ENCODE measurements at regions not wholly inside any gene's neighbourhood (a gene's known extent, or its start where the extent isn't known, plus 50 kb on each side); places are given as distances from the start of the nearest gene placed in this dataset.
"Not testable (repeated sequence)": the region's sequence is repeated elsewhere in the genome, so short reads cannot be mapped to it uniquely, and the experiment has no call there.

GRCh38 chrY:26268934-26269333 lies 647.0 kb downstream of the CDY1 start:
- intact Hi-C loops (cut with micrococcal nuclease; ENCODE audit: unreplicated experiment); RAD21 ChIA-PET (ENCODE audit: unreplicated experiment); H3K4me3 ChIP-seq; H3K27me3 ChIP-seq (replicated peaks in 1 of 2; ENCODE audit: control insufficient read depth in 2 of 2, insufficient read depth in 2 of 2, low read length in 1 of 2); H3K27ac ChIP-seq (ENCODE audit: control insufficient read depth, insufficient read depth); H3K79me2 ChIP-seq (ENCODE audit: control insufficient read depth, insufficient read depth, low read length); BruUV-seq (replicated peaks); ATAC-seq; DNase-seq (ENCODE audit: low read depth, low spot score); H3K4me1 ChIP-seq (ENCODE audit: control insufficient read depth, insufficient read depth, low read length); H2AFZ ChIP-seq (ENCODE audit: control insufficient read depth, low read depth, low read length); H3K9me3 ChIP-seq (replicated peaks; ENCODE audit: control insufficient read depth, insufficient read depth, low read length); H4K20me1 ChIP-seq (ENCODE audit: control insufficient read depth, insufficient read depth); H3K9ac ChIP-seq (ENCODE audit: control insufficient read depth, insufficient read depth, low read length); POLR2A ChIA-PET; H3K4me2 ChIP-seq (ENCODE audit: control insufficient read depth, insufficient read depth); CTCF ChIA-PET; SMC1A ChIA-PET (ENCODE audit: uncharacterized antibody, unreplicated experiment); in situ Hi-C loops (cut with MboI); FAIRE-seq; H3K36me3 ChIP-seq (ENCODE audit: control insufficient read depth in 2 of 2, insufficient read depth in 2 of 2, low read length in 1 of 2): not testable (repeated sequence)
- no CpG with 5 or more reads among the region's 2 CpGs for WGBS (ENCODE audit: insufficient coverage, insufficient replicate concordance, low lambda C conversion rate, missing lambda C conversion rate)

DNA sequence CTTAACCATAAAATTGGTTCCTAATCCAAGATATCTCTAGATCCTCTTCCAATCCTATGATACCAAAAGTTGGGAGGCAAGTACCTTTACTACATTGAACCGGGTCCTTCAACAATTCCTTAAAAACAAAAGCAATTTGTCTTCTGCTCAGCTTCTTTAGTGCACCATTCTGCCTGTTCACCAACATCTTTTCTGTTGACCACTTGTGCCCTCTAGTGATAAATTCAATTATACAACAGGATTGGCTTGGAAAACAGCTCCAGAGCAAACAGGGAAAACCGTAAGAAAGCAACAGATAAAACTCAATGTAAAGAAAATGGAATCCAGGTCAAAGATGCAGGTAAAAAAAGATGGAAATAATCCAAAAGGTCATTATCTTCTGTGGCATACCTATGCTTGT lies 651.2 kb downstream of the CDY1 start:
- H3K9ac ChIP-seq (ENCODE audit: control insufficient read depth, insufficient read depth, low read length); H3K79me2 ChIP-seq (ENCODE audit: control insufficient read depth, insufficient read depth, low read length); RAD21 ChIA-PET (ENCODE audit: unreplicated experiment); SMC1A ChIA-PET (ENCODE audit: uncharacterized antibody, unreplicated experiment); intact Hi-C loops (cut with micrococcal nuclease; ENCODE audit: unreplicated experiment); CTCF ChIA-PET; H3K27me3 ChIP-seq (replicated peaks in 1 of 2; ENCODE audit: control insufficient read depth in 2 of 2, insufficient read depth in 2 of 2, low read length in 1 of 2); H3K4me2 ChIP-seq (ENCODE audit: control insufficient read depth, insufficient read depth); H3K27ac ChIP-seq (ENCODE audit: control insufficient read depth, insufficient read depth); H4K20me1 ChIP-seq (ENCODE audit: control insufficient read depth, insufficient read depth); H3K36me3 ChIP-seq (ENCODE audit: control insufficient read depth in 2 of 2, insufficient read depth in 2 of 2, low read length in 1 of 2); in situ Hi-C loops (cut with MboI); H3K9me3 ChIP-seq (replicated peaks; ENCODE audit: control insufficient read depth, insufficient read depth, low read length); BruUV-seq (replicated peaks); POLR2A ChIA-PET; H3K4me1 ChIP-seq (ENCODE audit: control insufficient read depth, insufficient read depth, low read length); H3K4me3 ChIP-seq; H2AFZ ChIP-seq (ENCODE audit: control insufficient read depth, low read depth, low read length); FAIRE-seq; ATAC-seq; DNase-seq (ENCODE audit: low read depth, low spot score): not testable (repeated sequence)
- no CpG with 5 or more reads among the region's 2 CpGs for WGBS (ENCODE audit: insufficient coverage, insufficient replicate concordance, low lambda C conversion rate, missing lambda C conversion rate)

DNA sequence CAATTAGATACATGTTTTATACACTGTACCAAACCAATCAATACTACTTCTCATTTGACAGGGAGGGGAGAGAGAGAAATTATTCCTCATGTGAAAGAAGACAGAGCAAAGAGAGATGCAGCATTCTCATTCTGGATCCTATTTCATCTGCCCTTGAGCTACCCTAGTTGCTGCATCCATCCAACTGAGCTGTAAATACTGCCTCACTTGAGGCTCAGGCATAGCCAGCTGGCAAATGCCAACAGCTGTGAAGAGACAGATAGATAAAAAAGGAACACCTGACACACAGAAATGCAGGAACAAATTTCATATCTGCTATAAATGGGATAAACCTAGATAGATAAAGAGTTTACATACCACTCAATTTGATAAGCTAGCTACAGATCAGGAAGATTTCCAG lies 684.1 kb downstream of the CDY1 start:
- H3K27ac ChIP-seq (ENCODE audit: control insufficient read depth, insufficient read depth); ATAC-seq; H3K4me1 ChIP-seq (ENCODE audit: control insufficient read depth, insufficient read depth, low read length); FAIRE-seq; H3K79me2 ChIP-seq (ENCODE audit: control insufficient read depth, insufficient read depth, low read length); RAD21 ChIA-PET (ENCODE audit: unreplicated experiment); H3K9ac ChIP-seq (ENCODE audit: control insufficient read depth, insufficient read depth, low read length); DNase-seq (ENCODE audit: low read depth, low spot score); H4K20me1 ChIP-seq (ENCODE audit: control insufficient read depth, insufficient read depth); H3K4me2 ChIP-seq (ENCODE audit: control insufficient read depth, insufficient read depth); in situ Hi-C loops (cut with MboI); H2AFZ ChIP-seq (ENCODE audit: control insufficient read depth, low read depth, low read length); POLR2A ChIA-PET; SMC1A ChIA-PET (ENCODE audit: uncharacterized antibody, unreplicated experiment); H3K9me3 ChIP-seq (replicated peaks; ENCODE audit: control insufficient read depth, insufficient read depth, low read length); BruUV-seq (replicated peaks); H3K27me3 ChIP-seq (replicated peaks in 1 of 2; ENCODE audit: control insufficient read depth in 2 of 2, insufficient read depth in 2 of 2, low read length in 1 of 2); H3K36me3 ChIP-seq (ENCODE audit: control insufficient read depth in 2 of 2, insufficient read depth in 2 of 2, low read length in 1 of 2); H3K4me3 ChIP-seq; intact Hi-C loops (cut with micrococcal nuclease; ENCODE audit: unreplicated experiment); CTCF ChIA-PET: not testable (repeated sequence)

DNA sequence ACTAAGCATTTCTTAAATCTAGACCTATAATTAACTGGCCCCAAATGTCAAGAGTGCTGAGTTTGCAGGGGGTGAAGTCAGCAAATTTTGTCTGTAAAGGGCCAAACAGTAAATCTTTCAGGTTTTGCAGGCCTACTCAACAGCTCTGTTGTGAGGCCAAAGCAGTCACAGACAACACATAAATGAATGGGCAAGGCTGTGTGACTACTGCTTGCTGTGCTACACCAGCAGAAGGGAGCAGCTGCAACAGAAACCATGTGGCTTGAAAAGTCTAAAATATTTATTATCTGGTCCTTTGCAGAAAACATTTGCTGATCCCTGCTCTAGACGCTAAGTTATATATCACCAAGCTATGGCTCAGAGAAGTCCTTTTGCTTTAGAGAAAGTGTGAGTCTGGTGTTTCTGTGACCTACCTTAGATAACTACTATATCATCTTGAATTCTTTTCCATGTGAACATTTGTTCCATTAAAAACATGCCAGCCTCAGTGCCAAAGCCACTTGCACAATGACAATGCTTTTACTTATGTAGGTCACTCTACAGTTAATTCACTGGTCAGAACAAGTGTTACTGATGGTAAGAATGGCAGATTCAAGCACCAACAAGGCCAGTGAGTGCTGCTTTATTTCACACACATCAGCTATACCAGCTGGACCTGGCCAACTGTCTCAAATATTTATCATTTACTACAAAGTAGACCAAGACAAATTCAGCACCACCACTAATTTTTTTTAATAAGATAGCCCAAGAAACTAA lies 684.9 kb downstream of the CDY1 start:
- H3K4me2 ChIP-seq (ENCODE audit: control insufficient read depth, insufficient read depth); H3K4me1 ChIP-seq (ENCODE audit: control insufficient read depth, insufficient read depth, low read length); RAD21 ChIA-PET (ENCODE audit: unreplicated experiment); intact Hi-C loops (cut with micrococcal nuclease; ENCODE audit: unreplicated experiment); in situ Hi-C loops (cut with MboI); H3K27me3 ChIP-seq (replicated peaks in 1 of 2; ENCODE audit: control insufficient read depth in 2 of 2, insufficient read depth in 2 of 2, low read length in 1 of 2); FAIRE-seq; H3K9me3 ChIP-seq (replicated peaks; ENCODE audit: control insufficient read depth, insufficient read depth, low read length); H3K36me3 ChIP-seq (ENCODE audit: control insufficient read depth in 2 of 2, insufficient read depth in 2 of 2, low read length in 1 of 2); H3K4me3 ChIP-seq; DNase-seq (ENCODE audit: low read depth, low spot score); BruUV-seq (replicated peaks); H2AFZ ChIP-seq (ENCODE audit: control insufficient read depth, low read depth, low read length); H4K20me1 ChIP-seq (ENCODE audit: control insufficient read depth, insufficient read depth); H3K9ac ChIP-seq (ENCODE audit: control insufficient read depth, insufficient read depth, low read length); H3K27ac ChIP-seq (ENCODE audit: control insufficient read depth, insufficient read depth); CTCF ChIA-PET; ATAC-seq; H3K79me2 ChIP-seq (ENCODE audit: control insufficient read depth, insufficient read depth, low read length); SMC1A ChIA-PET (ENCODE audit: uncharacterized antibody, unreplicated experiment); POLR2A ChIA-PET: not testable (repeated sequence)
- no CpG with 5 or more reads among the region's 1 CpG for WGBS (ENCODE audit: insufficient coverage, insufficient replicate concordance, low lambda C conversion rate, missing lambda C conversion rate)

Data from GM12878 (cell line).